Gastroesophageal sphincter (tissue), 3 donors: ENCODE measurements at regions not wholly inside any gene's neighbourhood (a gene's known extent, or its start where the extent isn't known, plus 50 kb on each side); places are given as distances from the start of the nearest gene placed in this dataset.

Experiments used
- POLR2A ChIP-seq, 2 donors: fragments of 450-650 bp; IDR thresholded peaks; one replicate each; pipeline ENCODE4 v1.6.1; 2017; ENCODE audit warnings: antibody characterized with exemption in 2 of 2, mild to moderate bottlenecking in 2 of 2, moderate library complexity in 1 of 2
- TF ChIP-seq, protein P1 (sequence below), 4 experiments: fragments of 200-600 bp in 2 of 4; fragments of 450-650 bp in 2 of 4; sonication (generic) in 1 of 4; IDR thresholded peaks; one replicate each; pipeline ENCODE4 v1.5.1; 2017 to 2019; ENCODE audit warnings: antibody characterized with exemption in 4 of 4, mild to moderate bottlenecking in 2 of 4, moderate library complexity in 2 of 4

DNA sequence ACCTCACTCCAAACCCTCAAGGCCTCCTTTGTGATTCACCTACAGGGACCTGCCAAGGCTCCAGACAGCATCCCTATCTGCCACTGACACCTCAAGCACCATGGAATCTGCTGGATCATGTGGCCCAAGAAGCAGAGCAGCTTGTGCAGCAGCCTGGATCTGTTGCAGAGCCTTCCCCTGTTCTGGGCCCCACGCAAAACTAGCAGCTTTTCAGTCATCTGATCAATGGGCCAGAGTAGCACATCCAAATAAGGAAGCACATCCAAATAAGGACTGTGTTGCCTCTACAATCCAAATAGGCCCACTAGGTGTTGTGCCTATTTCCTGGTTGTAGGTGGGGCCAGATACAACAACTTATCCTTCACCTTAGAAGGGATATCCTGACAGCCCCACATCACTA, 97.1 kb upstream of the GNAO1 start:
- TF ChIP-seq POLR2A (IDR thresholded peaks at IDR 0.05), result no peak
- TF ChIP-seq, protein P1, sequence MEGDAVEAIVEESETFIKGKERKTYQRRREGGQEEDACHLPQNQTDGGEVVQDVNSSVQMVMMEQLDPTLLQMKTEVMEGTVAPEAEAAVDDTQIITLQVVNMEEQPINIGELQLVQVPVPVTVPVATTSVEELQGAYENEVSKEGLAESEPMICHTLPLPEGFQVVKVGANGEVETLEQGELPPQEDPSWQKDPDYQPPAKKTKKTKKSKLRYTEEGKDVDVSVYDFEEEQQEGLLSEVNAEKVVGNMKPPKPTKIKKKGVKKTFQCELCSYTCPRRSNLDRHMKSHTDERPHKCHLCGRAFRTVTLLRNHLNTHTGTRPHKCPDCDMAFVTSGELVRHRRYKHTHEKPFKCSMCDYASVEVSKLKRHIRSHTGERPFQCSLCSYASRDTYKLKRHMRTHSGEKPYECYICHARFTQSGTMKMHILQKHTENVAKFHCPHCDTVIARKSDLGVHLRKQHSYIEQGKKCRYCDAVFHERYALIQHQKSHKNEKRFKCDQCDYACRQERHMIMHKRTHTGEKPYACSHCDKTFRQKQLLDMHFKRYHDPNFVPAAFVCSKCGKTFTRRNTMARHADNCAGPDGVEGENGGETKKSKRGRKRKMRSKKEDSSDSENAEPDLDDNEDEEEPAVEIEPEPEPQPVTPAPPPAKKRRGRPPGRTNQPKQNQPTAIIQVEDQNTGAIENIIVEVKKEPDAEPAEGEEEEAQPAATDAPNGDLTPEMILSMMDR (IDR thresholded peaks at IDR 0.05), result no peak
